ENCODE measurements at regions not wholly inside any gene's neighbourhood (a gene's known extent, or its start where the extent isn't known, plus 50 kb on each side); places are given as distances from the start of the nearest gene placed in this dataset.

DNA sequence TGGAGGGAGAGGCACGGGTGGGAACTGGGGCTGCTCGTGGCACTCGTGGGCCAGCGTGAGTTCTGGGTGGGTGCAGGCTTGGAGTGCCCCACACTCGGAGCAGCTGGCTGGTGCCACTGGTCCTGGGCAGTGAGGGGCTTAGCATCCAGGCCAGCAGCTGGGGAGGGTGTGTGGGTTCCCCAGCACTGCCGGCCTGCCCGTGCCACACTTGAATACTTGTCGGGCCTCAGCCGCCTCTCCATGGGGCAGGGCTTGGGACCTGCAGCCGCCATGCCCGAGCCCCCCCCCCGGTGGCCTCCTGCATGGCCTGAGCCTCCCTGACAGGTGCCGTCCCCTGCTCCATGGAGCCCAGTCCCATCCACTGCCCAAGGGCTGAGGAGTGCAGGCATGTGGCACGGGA, 207.2 kb downstream of the CD109 start:
- no peak for FAIRE-seq

- FAIRE-seq: no peak
Measured at GRCh38 chr6:73901986-73902385, 206.0 kb downstream of the CD109 start.

GRCh38 chr6:73901311-73901710, 205.3 kb downstream of the CD109 start:
- FAIRE-seq: no peak

- FAIRE-seq: no peak
Measured at GRCh38 chr6:73898599-73898998, 202.6 kb downstream of the CD109 start.

DNA sequence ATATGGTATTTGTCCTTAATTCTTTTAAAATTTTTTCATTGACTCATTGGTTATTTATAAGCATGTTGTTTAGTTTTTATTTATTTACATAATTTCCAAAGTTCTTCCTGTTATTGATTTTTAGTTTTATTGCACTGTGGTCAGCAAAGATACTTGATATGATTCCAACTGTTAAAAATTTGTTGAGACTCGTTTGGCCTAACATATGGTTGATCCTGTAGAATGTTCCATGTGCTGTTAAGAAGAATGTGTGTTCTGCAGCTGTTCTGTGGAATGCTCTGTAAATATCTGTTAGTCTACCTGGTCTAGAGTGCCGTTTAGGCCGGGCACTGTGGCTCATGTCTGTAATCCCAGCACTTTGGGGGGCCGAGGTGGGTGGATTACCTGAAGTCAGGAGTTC, 197.7 kb downstream of the CD109 start:
- no peak for FAIRE-seq

DNA sequence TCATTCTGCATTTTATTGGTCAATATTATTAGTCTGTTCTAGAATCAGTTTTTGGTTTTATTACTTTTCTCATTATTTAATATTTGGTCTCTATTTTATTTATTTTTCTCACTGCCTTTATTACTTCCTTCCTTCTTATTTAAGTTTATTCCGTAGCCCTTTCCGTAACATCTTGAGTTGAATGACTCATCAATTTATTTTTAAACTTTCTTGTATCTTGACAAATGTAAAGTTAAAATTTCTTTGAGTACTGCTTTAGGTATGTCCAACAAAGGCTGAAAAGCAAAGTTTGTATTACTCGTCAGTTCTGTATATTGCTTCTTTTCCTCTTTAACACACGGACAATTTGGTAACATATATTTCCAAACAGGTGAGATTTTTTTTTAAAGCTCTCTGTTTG, 192.0 kb downstream of the CD109 start:
- no peak for FAIRE-seq

DNA sequence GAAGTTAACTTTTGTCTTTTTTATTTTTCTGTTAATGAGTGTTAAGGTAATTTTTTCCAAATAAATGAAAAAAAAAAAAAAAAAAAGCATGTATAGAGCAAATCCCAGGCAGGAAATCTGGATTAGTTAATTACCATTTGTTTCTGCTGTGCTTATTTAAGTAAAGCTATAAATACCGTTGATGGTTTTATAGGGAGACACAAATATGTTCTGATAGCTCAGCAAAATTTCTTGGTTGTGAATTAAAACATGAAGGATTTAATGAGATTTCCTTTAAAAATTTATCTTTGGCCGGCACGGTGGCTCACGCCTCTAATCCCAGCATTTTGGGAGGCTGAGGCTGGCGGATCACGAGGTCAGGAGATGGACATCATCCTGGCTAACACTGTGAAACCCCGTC, 189.4 kb downstream of the CD109 start:
- FAIRE-seq: no peak

- FAIRE-seq: no peak
Measured at GRCh38 chr6:73884540-73884939, 188.5 kb downstream of the CD109 start.

DNA sequence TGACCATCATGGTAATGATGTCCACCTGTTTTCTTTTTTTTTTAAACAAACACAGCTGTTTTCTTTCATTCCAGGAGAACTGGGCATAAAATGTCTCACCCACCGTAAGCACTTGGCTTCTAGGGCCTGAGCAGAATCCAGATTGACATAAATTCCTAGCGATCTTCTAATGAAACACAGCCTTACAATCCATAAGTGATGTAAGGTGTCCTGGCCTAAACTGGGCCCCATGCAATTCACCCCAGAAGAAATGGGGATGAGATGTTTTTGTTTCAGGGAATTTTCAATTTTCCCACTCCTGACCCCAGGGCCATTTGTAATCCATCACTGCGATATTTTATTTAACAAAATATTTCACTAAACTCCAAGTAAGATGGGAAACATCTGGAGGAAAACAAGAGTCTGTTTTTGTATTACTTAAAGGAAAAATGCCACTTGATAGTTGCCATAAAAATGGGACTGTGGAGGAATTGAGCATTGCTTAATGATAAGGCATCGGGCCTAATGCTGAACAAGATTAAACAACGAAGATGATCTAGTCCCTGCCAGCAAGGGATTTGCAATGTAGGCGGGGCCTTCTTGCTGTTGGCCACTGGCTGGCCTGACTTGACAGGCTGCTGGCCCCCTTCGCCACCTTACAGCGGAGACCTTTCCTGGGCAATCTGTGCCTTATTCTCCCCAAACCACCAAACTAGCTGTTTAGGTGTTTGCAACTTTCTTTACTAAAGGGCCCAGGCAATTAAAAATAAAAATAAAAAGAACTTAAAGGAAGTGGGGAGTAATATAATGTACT, 183.7 kb downstream of the CD109 start:
- FAIRE-seq: no peak

- no peak for FAIRE-seq
Measured at GRCh38 chr6:73878403-73878802, 182.4 kb downstream of the CD109 start.

Data from G401.6 (cell line).